GM10266 (cell line): ENCODE measurements at regions not wholly inside any gene's neighbourhood (a gene's known extent, or its start where the extent isn't known, plus 50 kb on each side); places are given as distances from the start of the nearest gene placed in this dataset.
"Not testable (repeated sequence)": the region's sequence is repeated elsewhere in the genome, so short reads cannot be mapped to it uniquely, and the experiment has no call there.

Experiments
- DNase-seq: peaks from one replicate; pipeline ENCODE4 v3.0.0; 2012; ENCODE audit errors: extremely low spot score
- CTCF ChIP-seq: IDR thresholded peaks from 2 replicates; pipeline ENCODE4 v1.5.1; 2012; ENCODE audit warnings: mild to moderate bottlenecking, low read depth; ENCODE audit not compliant: control insufficient read depth, insufficient read depth; ENCODE audit errors: missing control alignments

GRCh38 chr2:187646556-187646955 lies 92.3 kb upstream of the TFPI start:
- no peak for DNase-seq
- no peak for TF ChIP-seq CTCF

- TF ChIP-seq CTCF, result no peak
- no peak for DNase-seq
Measured at GRCh38 chr2:187654535-187654934, 100.3 kb upstream of the TFPI start.

GRCh38 chr2:187655001-187655400 lies 100.8 kb upstream of the TFPI start:
- DNase-seq, result no peak
- TF ChIP-seq CTCF, result no peak

- DNase-seq, result no peak
- no peak for TF ChIP-seq CTCF
Measured at GRCh38 chr2:187656123-187656522, 101.9 kb upstream of the TFPI start.

GRCh38 chr2:187658952-187659525 lies 104.8 kb upstream of the TFPI start:
- no peak for TF ChIP-seq CTCF

GRCh38 chr2:187676050-187676449 lies 121.8 kb upstream of the TFPI start:
- DNase-seq, result not testable (repeated sequence)

More at GRCh38 chr2:187658952-187659525, 104.8 kb upstream of the TFPI start:
- no peak for DNase-seq

- no peak for DNase-seq
- TF ChIP-seq CTCF, result no peak
Measured at GRCh38 chr2:187679454-187679853, 125.2 kb upstream of the TFPI start.

- no peak for DNase-seq
- TF ChIP-seq CTCF, result no peak
Measured at GRCh38 chr2:187684174-187684573, 129.9 kb upstream of the TFPI start.
